ENCODE measurements at regions not wholly inside any gene's neighbourhood (a gene's known extent, or its start where the extent isn't known, plus 50 kb on each side); places are given as distances from the start of the nearest gene placed in this dataset.

GRCh38 chr12:31804185-31804504 lies 75.3 kb upstream of the AMN1 start:
- no peak for TF ChIP-seq POLR2AphosphoS5 (IDR thresholded peaks at IDR 0.05)
- no peak for TF ChIP-seq CTCF (IDR thresholded peaks at IDR 0.05)
- TF ChIP-seq EP300 (IDR thresholded peaks at IDR 0.05; ENCODE audit: low read depth), result no peak

All from transverse colon (tissue), 4 donors.